Neural cell (in vitro differentiated cells): ENCODE measurements at regions not wholly inside any gene's neighbourhood (a gene's known extent, or its start where the extent isn't known, plus 50 kb on each side); places are given as distances from the start of the nearest gene placed in this dataset.

Experiments used
- H2AFZ ChIP-seq: fragments of 200-600, 300-800 bp; sonication (generic), shearing (Covaris generic); 2 replicates; pipeline ENCODE4 v1.6.0; 2014; ENCODE audit warnings: low read depth, mild to moderate bottlenecking, antibody characterized with exemption, low read length, moderate library complexity
- H3F3A ChIP-seq: fragments of 200-600 bp; shearing (Covaris generic); 2 replicates; pipeline ENCODE4 v1.6.1; 2016; ENCODE audit warnings: mild to moderate bottlenecking, moderate library complexity, mixed read lengths, antibody characterized with exemption, low read length; ENCODE audit not compliant: insufficient read depth, poor library complexity, severe bottlenecking
- H3K27ac ChIP-seq: fragments of 200-600, 300-800 bp; sonication (generic), shearing (Covaris generic); 2 replicates; pipeline ENCODE4 v1.5.1; 2014; ENCODE audit warnings: mild to moderate bottlenecking, low read length, moderate library complexity
- H3K27me3 ChIP-seq: fragments of 300-800, 200-600 bp; sonication (generic), shearing (Covaris generic); 2 replicates; pipeline ENCODE4 v1.6.0; 2014; ENCODE audit warnings: mild to moderate bottlenecking, low read depth, low read length, moderate library complexity; ENCODE audit not compliant: insufficient read depth
- H3K36me3 ChIP-seq: fragments of 300-800, 200-600 bp; sonication (generic), shearing (Covaris generic); 2 replicates; pipeline ENCODE4 v1.5.1; 2014; ENCODE audit warnings: mild to moderate bottlenecking, antibody characterized with exemption, low read length, moderate library complexity; ENCODE audit not compliant: insufficient read depth
- H3K4me2 ChIP-seq: fragments of 300-800, 200-600 bp; sonication (generic), shearing (Covaris generic); 2 replicates; pipeline ENCODE4 v1.6.0; 2014; ENCODE audit warnings: mild to moderate bottlenecking, low read length
- H3K4me3 ChIP-seq: fragments of 300-800, 200-600 bp; sonication (generic), shearing (Covaris generic); 2 replicates; pipeline ENCODE4 v1.5.1; 2014; ENCODE audit warnings: mild to moderate bottlenecking, low read length, moderate library complexity
- H3K79me2 ChIP-seq: fragments of 200-600 bp; shearing (Covaris generic); replicated peaks from 2 replicates; pipeline ENCODE4 v1.6.0; 2014; ENCODE audit warnings: mild to moderate bottlenecking, low read length, moderate library complexity; ENCODE audit not compliant: insufficient read depth
- H3K9ac ChIP-seq: fragments of 300-800, 200-600 bp; sonication (generic), shearing (Covaris generic); 2 replicates; pipeline ENCODE4 v1.6.1; 2016; ENCODE audit warnings: mild to moderate bottlenecking, low read length, mixed read lengths
- H3K9me2 ChIP-seq: fragments of 200-600 bp; shearing (Covaris generic); 2 replicates; pipeline ENCODE4 v1.6.1; 2016; ENCODE audit warnings: mild to moderate bottlenecking, low read length, mixed read lengths; ENCODE audit not compliant: insufficient read depth
- H3K9me3 ChIP-seq: fragments of 200-600, 300-800 bp; sonication (generic), shearing (Covaris generic); 2 replicates; pipeline ENCODE4 v1.6.1; 2016; ENCODE audit warnings: mild to moderate bottlenecking, mixed run types, low read length, moderate library complexity, mixed read lengths
- H4K20me1 ChIP-seq: fragments of 200-600 bp; shearing (Covaris generic); 2 replicates; pipeline ENCODE4 v1.6.1; 2016; ENCODE audit warnings: mild to moderate bottlenecking, mixed run types; ENCODE audit not compliant: insufficient read depth
- EP300 ChIP-seq: fragments of 450-650 bp; conservative IDR thresholded peaks from 2 replicates; pipeline ENCODE4 v1.6.1; 2014; ENCODE audit warnings: antibody characterized with exemption, mild to moderate bottlenecking, moderate library complexity; ENCODE audit not compliant: poor library complexity, severe bottlenecking
- EZH2 ChIP-seq: fragments of 200-600, 300-800 bp; shearing (Covaris generic), sonication (generic); IDR thresholded peaks from 2 replicates; pipeline ENCODE4 v1.6.1; 2014; ENCODE audit warnings: antibody characterized with exemption, low read length, borderline replicate concordance, mild to moderate bottlenecking; ENCODE audit not compliant: insufficient read depth, poor library complexity, severe bottlenecking
- MXI1 ChIP-seq: fragments of 450-650 bp; conservative IDR thresholded peaks from 2 replicates; pipeline ENCODE4 v1.6.1; 2014; ENCODE audit warnings: antibody characterized with exemption, mild to moderate bottlenecking; ENCODE audit not compliant: poor library complexity, severe bottlenecking
- POLR2AphosphoS5 ChIP-seq: IDR thresholded peaks from 2 replicates; pipeline ENCODE4 v1.6.1; 2012
- RAD21 ChIP-seq: fragments of 450-650 bp; conservative IDR thresholded peaks from 2 replicates; pipeline ENCODE4 v1.6.1; 2014; ENCODE audit warnings: antibody characterized with exemption, mild to moderate bottlenecking, moderate library complexity
- REST ChIP-seq: IDR thresholded peaks from 2 replicates; pipeline ENCODE4 v1.6.1; 2012; ENCODE audit warnings: borderline replicate concordance
- SMC3 ChIP-seq: fragments of 450-650 bp; conservative IDR thresholded peaks from 2 replicates; pipeline ENCODE4 v1.6.1; 2014; ENCODE audit warnings: antibody characterized with exemption, mild to moderate bottlenecking, moderate library complexity; ENCODE audit not compliant: poor library complexity
- TAF1 ChIP-seq: IDR thresholded peaks from 2 replicates; pipeline ENCODE4 v1.6.1; 2012; ENCODE audit warnings: low read depth
- TF ChIP-seq, protein P1 (sequence below): fragments of 450-650 bp; IDR thresholded peaks from 2 replicates; pipeline ENCODE4 v1.5.1; 2014; ENCODE audit warnings: antibody characterized with exemption, mild to moderate bottlenecking, moderate library complexity; ENCODE audit not compliant: poor library complexity, severe bottlenecking

GRCh38 chr20:60186412-60186811, 228.2 kb downstream of the CDH26 start:
- no peak overlapping the region for H3K9ac ChIP-seq
- H2AFZ ChIP-seq: no peak overlapping the region
- no peak overlapping the region for H3K27ac ChIP-seq
- no peaks in the 10 kb centered on the region for H3K9me2 ChIP-seq
- H3K27me3 ChIP-seq: no peaks in the 10 kb centered on the region
- no peaks in the 10 kb centered on the region for H3F3A ChIP-seq
- peaks cover 6% of the 10 kb centered on the region for H3K9me3 ChIP-seq
- H4K20me1 ChIP-seq: no peaks in the 10 kb centered on the region
- no peaks in the 10 kb centered on the region for H3K79me2 ChIP-seq
- TF ChIP-seq EP300 (no peak), MXI1 (no peak), EZH2 (no peak), RAD21 (no peak), TAF1 (no peak), SMC3 (no peak), POLR2AphosphoS5 (no peak), REST (no peak)
- TF ChIP-seq, protein P1, sequence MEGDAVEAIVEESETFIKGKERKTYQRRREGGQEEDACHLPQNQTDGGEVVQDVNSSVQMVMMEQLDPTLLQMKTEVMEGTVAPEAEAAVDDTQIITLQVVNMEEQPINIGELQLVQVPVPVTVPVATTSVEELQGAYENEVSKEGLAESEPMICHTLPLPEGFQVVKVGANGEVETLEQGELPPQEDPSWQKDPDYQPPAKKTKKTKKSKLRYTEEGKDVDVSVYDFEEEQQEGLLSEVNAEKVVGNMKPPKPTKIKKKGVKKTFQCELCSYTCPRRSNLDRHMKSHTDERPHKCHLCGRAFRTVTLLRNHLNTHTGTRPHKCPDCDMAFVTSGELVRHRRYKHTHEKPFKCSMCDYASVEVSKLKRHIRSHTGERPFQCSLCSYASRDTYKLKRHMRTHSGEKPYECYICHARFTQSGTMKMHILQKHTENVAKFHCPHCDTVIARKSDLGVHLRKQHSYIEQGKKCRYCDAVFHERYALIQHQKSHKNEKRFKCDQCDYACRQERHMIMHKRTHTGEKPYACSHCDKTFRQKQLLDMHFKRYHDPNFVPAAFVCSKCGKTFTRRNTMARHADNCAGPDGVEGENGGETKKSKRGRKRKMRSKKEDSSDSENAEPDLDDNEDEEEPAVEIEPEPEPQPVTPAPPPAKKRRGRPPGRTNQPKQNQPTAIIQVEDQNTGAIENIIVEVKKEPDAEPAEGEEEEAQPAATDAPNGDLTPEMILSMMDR: no peak
- no peaks in the 10 kb centered on the region for H3K36me3 ChIP-seq
- H3K4me2 ChIP-seq: no peak overlapping the region
- no peak overlapping the region for H3K4me3 ChIP-seq

- Histone ChIP-seq H3K9ac (no peak overlapping the region), H4K20me1 (no peaks in the 10 kb centered on the region), H3K36me3 (no peaks in the 10 kb centered on the region), H3K27ac (no peak overlapping the region), H3K79me2 (no peaks in the 10 kb centered on the region), H2AFZ (no peak overlapping the region), H3F3A (no peaks in the 10 kb centered on the region), H3K9me3 (peaks cover 6% of the 10 kb centered on the region), H3K4me2 (no peak overlapping the region), H3K4me3 (no peak overlapping the region), H3K27me3 (no peaks in the 10 kb centered on the region), H3K9me2 (no peaks in the 10 kb centered on the region)
- no peak for TF ChIP-seq POLR2AphosphoS5
- TF ChIP-seq TAF1: no peak
- TF ChIP-seq REST: no peak
- TF ChIP-seq EP300: no peak
- no peak for TF ChIP-seq SMC3
- no peak for TF ChIP-seq MXI1
- TF ChIP-seq, protein P1: no peak
- TF ChIP-seq RAD21: no peak
- no peak for TF ChIP-seq EZH2
Observed at GRCh38 chr20:60187683-60188082, 229.5 kb downstream of the CDH26 start.
